ENCODE measurements at regions not wholly inside any gene's neighbourhood (a gene's known extent, or its start where the extent isn't known, plus 50 kb on each side); places are given as distances from the start of the nearest gene placed in this dataset.

- H3K9me3 Mint-ChIP-seq = peaks cover 18% of the 10 kb centered on the region
- no peak overlapping the region for H3K27ac Mint-ChIP-seq
Measured at GRCh38 chr18:38454764-38455469, 889.3 kb upstream of the CELF4 start.

GRCh38 chr18:38453880-38454279 lies 888.3 kb upstream of the CELF4 start:
- H3K4me1 Mint-ChIP-seq = no peaks in the 10 kb centered on the region
- DNase-seq (ENCODE audit: low spot score in 2 of 2) (no peak), ATAC-seq (no peak)
- H3K27ac Mint-ChIP-seq = no peak overlapping the region
- peaks cover 18% of the 10 kb centered on the region for H3K9me3 Mint-ChIP-seq
- H3K36me3 Mint-ChIP-seq = no peaks in the 10 kb centered on the region
- no peak overlapping the region for H3K4me3 Mint-ChIP-seq

More at GRCh38 chr18:38454764-38455469, 889.3 kb upstream of the CELF4 start:
- Mint-ChIP-seq H3K36me3 (no peaks in the 10 kb centered on the region), H3K4me1 (no peaks in the 10 kb centered on the region), H3K4me3 (no peak overlapping the region)
- no peak for ATAC-seq
- no peak for DNase-seq (ENCODE audit: low spot score in 2 of 2)

- no peaks in the 10 kb centered on the region for H3K36me3 Mint-ChIP-seq
- no peak for DNase-seq (ENCODE audit: low spot score in 2 of 2)
- H3K4me3 Mint-ChIP-seq = no peak overlapping the region
- H3K9me3 Mint-ChIP-seq = peaks cover 11% of the 10 kb centered on the region
- ATAC-seq = no peak
- no peaks in the 10 kb centered on the region for H3K4me1 Mint-ChIP-seq
- H3K27ac Mint-ChIP-seq = no peak overlapping the region
Measured at GRCh38 chr18:38450876-38451275, 885.3 kb upstream of the CELF4 start.

- peaks cover 9% of the 10 kb centered on the region for H3K9me3 Mint-ChIP-seq
- no peak overlapping the region for H3K4me3 Mint-ChIP-seq
- no peak for DNase-seq (ENCODE audit: low spot score in 2 of 2)
- H3K36me3 Mint-ChIP-seq = no peaks in the 10 kb centered on the region
- H3K27ac Mint-ChIP-seq = no peak overlapping the region
- no peaks in the 10 kb centered on the region for H3K4me1 Mint-ChIP-seq
- no peak for ATAC-seq
Measured at GRCh38 chr18:38445804-38446145, 880.2 kb upstream of the CELF4 start.

- no peak for ATAC-seq
- Mint-ChIP-seq H3K27ac (no peak overlapping the region), H3K9me3 (peaks cover 9% of the 10 kb centered on the region), H3K36me3 (no peaks in the 10 kb centered on the region), H3K4me3 (no peak overlapping the region), H3K4me1 (no peaks in the 10 kb centered on the region)
- DNase-seq (ENCODE audit: low spot score in 2 of 2) = no peak
Measured at GRCh38 chr18:38444971-38445803, 879.6 kb upstream of the CELF4 start.

- Mint-ChIP-seq H3K27ac (no peak overlapping the region), H3K4me3 (no peak overlapping the region), H3K4me1 (no peaks in the 10 kb centered on the region), H3K36me3 (no peaks in the 10 kb centered on the region), H3K9me3 (peaks cover 8% of the 10 kb centered on the region)
- ATAC-seq = no peak
- DNase-seq (ENCODE audit: low spot score in 2 of 2) = no peak
Measured at GRCh38 chr18:38427736-38428135, 862.1 kb upstream of the CELF4 start.

- Mint-ChIP-seq H3K4me1 (no peaks in the 10 kb centered on the region), H3K9me3 (peaks cover 8% of the 10 kb centered on the region), H3K27ac (no peak overlapping the region), H3K36me3 (no peaks in the 10 kb centered on the region), H3K4me3 (no peak overlapping the region)
- DNase-seq (ENCODE audit: low spot score in 2 of 2) (no peak), ATAC-seq (no peak)
Measured at GRCh38 chr18:38427234-38427633, 861.6 kb upstream of the CELF4 start.

GRCh38 chr18:38421872-38422615 lies 856.4 kb upstream of the CELF4 start:
- DNase-seq (ENCODE audit: low spot score in 2 of 2) (no peak), ATAC-seq (no peak)
- Mint-ChIP-seq H3K36me3 (no peaks in the 10 kb centered on the region), H3K4me3 (no peak overlapping the region), H3K4me1 (no peaks in the 10 kb centered on the region), H3K27ac (no peak overlapping the region), H3K9me3 (peaks cover 12% of the 10 kb centered on the region)

GRCh38 chr18:38421021-38421420 lies 855.4 kb upstream of the CELF4 start:
- DNase-seq (ENCODE audit: low spot score in 2 of 2) (no peak), ATAC-seq (no peak)
- no peaks in the 10 kb centered on the region for H3K36me3 Mint-ChIP-seq
- no peak overlapping the region for H3K4me3 Mint-ChIP-seq
- no peak overlapping the region for H3K27ac Mint-ChIP-seq
- no peaks in the 10 kb centered on the region for H3K4me1 Mint-ChIP-seq
- peaks cover 12% of the 10 kb centered on the region for H3K9me3 Mint-ChIP-seq

GRCh38 chr18:38420611-38421010 lies 855.0 kb upstream of the CELF4 start:
- Mint-ChIP-seq H3K27ac (no peak overlapping the region), H3K4me3 (no peak overlapping the region)
- no peak for DNase-seq (ENCODE audit: low spot score in 2 of 2)

GRCh38 chr18:38415811-38416210 lies 850.2 kb upstream of the CELF4 start:
- H3K9me3 Mint-ChIP-seq = peaks cover 8% of the 10 kb centered on the region
- H3K27ac Mint-ChIP-seq = no peak overlapping the region
- ATAC-seq (no peak), DNase-seq (ENCODE audit: low spot score in 2 of 2) (no peak)
- H3K36me3 Mint-ChIP-seq = no peaks in the 10 kb centered on the region
- H3K4me1 Mint-ChIP-seq = no peaks in the 10 kb centered on the region
- H3K4me3 Mint-ChIP-seq = no peak overlapping the region

More at GRCh38 chr18:38420611-38421010, 855.0 kb upstream of the CELF4 start:
- Mint-ChIP-seq H3K36me3 (no peaks in the 10 kb centered on the region), H3K4me1 (no peaks in the 10 kb centered on the region), H3K9me3 (peaks cover 12% of the 10 kb centered on the region)
- ATAC-seq = no peak

- ATAC-seq (no peak), DNase-seq (ENCODE audit: low spot score in 2 of 2) (no peak)
- Mint-ChIP-seq H3K9me3 (peaks cover 7% of the 10 kb centered on the region), H3K27ac (no peak overlapping the region), H3K36me3 (no peaks in the 10 kb centered on the region), H3K4me1 (no peaks in the 10 kb centered on the region), H3K4me3 (no peak overlapping the region)
Measured at GRCh38 chr18:38413193-38413592, 847.6 kb upstream of the CELF4 start.

GRCh38 chr18:38406607-38407006 lies 841.0 kb upstream of the CELF4 start:
- no peak for ATAC-seq
- Mint-ChIP-seq H3K4me3 (no peak overlapping the region), H3K9me3 (peaks cover 7% of the 10 kb centered on the region), H3K36me3 (no peaks in the 10 kb centered on the region), H3K4me1 (no peaks in the 10 kb centered on the region), H3K27ac (no peak overlapping the region)
- no peak for DNase-seq (ENCODE audit: low spot score in 2 of 2)

GRCh38 chr18:38402509-38402908 lies 836.9 kb upstream of the CELF4 start:
- no peaks in the 10 kb centered on the region for H3K4me1 Mint-ChIP-seq
- no peak overlapping the region for H3K27ac Mint-ChIP-seq
- no peaks in the 10 kb centered on the region for H3K36me3 Mint-ChIP-seq
- no peak for DNase-seq (ENCODE audit: low spot score in 2 of 2)
- no peak overlapping the region for H3K4me3 Mint-ChIP-seq
- peaks cover 6% of the 10 kb centered on the region for H3K9me3 Mint-ChIP-seq
- no peak for ATAC-seq

GRCh38 chr18:38397094-38397493 lies 831.5 kb upstream of the CELF4 start:
- Mint-ChIP-seq H3K27ac (no peak overlapping the region), H3K36me3 (no peaks in the 10 kb centered on the region), H3K4me1 (no peaks in the 10 kb centered on the region), H3K4me3 (no peak overlapping the region), H3K9me3 (peaks cover 6% of the 10 kb centered on the region)
- no peak for ATAC-seq
- no peak for DNase-seq (ENCODE audit: low spot score in 2 of 2)

Measured in stimulated activated effector memory CD8-positive, alpha-beta T cell treated with anti-CD3 and anti-CD28 coated beads, Interleukin-12 subunit alpha, Interleukin-12 subunit beta, amount 100 ng/mL, for 72 hours (primary cell).